Activated CD4-positive, alpha-beta T cell treated with anti-CD3 and anti-CD28 coated beads for 1 hour (primary cell): ENCODE measurements at regions not wholly inside any gene's neighbourhood (a gene's known extent, or its start where the extent isn't known, plus 50 kb on each side); places are given as distances from the start of the nearest gene placed in this dataset.
"Not testable (repeated sequence)": the region's sequence is repeated elsewhere in the genome, so short reads cannot be mapped to it uniquely, and the experiment has no call there.

Experiments used
- DNase-seq: peaks from one replicate; pipeline ENCODE4 v3.0.0-alpha.2; 2020

- no peak for DNase-seq
Observed at GRCh38 chr1:224061436-224061835, 52.5 kb upstream of the FBXO28 start.

GRCh38 chr1:224059897-224060427, 53.9 kb upstream of the FBXO28 start:
- no peak for DNase-seq

- DNase-seq: no peak
Observed at GRCh38 chr1:224058303-224058702, 55.6 kb upstream of the FBXO28 start.

GRCh38 chr1:224057461-224058199, 56.3 kb upstream of the FBXO28 start:
- no peak for DNase-seq

DNA sequence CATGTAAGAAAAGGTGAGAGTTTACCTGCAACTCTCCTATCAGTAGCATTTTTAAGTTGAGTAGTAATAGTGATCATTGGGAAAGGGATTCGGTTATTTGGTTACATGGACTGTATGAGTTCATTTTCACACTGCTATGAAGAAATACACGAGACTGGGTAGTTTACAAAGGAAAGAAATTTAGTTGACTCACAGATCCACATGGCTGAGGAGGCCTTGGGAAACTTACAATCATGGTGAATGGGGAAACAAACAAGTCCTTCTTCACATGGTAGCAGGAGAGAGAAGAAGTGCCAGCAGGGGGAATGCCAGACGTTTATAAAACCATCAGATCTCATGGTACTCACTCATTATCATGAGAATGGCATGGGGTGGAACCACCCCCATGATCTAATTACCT, 59.3 kb upstream of the FBXO28 start:
- no peak for DNase-seq

DNA sequence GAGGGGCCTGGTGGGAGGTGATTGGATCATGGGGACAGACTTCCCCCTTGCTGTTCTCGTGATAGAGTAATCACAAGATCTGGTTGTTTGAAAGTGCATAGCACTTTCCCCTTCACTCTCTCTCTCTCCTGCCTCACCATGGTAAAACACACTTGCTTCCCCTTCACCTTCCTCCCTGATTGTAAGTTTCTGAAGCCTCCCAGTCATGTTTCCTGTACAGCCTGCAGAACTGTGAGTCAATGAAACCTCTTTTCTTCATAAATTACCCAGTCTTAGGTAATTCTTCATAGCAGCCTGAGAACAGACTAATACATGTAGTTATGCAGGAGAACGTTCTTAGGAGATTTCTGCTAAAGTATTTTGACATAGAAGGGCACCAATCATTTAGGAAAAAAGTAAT, 59.9 kb upstream of the FBXO28 start:
- DNase-seq: no peak

DNA sequence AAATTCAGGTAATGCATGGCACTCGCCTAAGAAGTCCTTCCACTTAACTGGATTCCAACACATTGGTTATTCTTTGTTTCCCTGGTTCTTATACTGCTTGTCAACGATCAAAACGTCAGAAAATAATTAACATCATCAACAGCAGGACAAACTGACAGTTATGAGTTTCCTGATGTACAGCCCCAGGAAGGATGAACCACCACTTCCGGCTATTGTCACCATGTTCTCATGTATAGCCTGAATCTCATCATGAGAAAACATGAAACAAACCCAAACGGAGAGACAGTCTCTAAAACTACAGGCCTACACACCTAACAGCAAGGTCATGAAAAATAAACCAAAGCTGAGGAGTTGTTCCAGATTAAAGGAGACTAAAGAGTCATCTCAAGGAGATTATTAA, 60.5 kb upstream of the FBXO28 start:
- no peak for DNase-seq

DNA sequence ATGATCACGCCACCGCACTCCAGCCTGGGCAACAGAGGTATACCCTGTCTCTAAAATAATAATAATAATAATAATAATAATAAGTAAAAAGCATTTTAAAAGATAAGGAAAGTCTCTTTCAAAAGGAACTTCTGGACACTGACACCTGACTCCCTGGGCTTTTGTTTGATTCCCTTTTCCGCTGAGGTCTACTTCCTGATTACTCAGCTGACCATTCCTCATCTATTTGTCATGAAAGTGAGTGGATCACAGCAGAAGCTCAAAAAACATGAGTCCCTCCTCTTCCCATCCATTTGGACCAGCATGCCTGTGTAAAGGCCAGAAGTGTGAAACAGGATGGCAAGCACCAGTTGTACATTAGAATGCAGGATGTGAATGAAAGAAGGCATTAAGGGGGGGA, 61.1 kb upstream of the FBXO28 start:
- DNase-seq: no peak

- DNase-seq: not testable (repeated sequence)
Observed at GRCh38 chr1:224051782-224052181, 62.1 kb upstream of the FBXO28 start.

- no peak for DNase-seq
Observed at GRCh38 chr1:224051086-224051406, 62.9 kb upstream of the FBXO28 start.

DNA sequence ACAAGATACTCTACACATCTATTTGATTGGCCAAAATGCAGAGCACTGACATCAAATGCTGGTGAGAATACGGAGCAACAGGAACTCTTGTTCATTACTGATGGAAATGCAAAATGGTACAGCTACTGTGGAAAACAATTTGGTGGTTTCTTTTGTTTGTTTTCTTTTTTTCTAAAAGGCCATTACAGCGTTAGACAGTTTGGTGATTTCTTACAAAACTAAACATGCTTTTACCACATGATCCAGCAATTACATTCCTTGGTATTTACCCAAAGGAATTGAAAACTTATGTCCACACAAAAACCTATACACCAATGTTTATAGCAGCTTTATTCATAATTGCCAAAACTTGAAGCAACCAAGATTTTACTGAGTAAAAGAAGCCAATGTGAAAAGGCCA, 66.4 kb upstream of the FBXO28 start:
- DNase-seq: no peak

- DNase-seq: no peak
Observed at GRCh38 chr1:224045556-224045955, 68.4 kb upstream of the FBXO28 start.

GRCh38 chr1:224044420-224044819, 69.5 kb upstream of the FBXO28 start:
- no peak for DNase-seq

- no peak for DNase-seq
Observed at GRCh38 chr1:224042557-224043118, 71.3 kb upstream of the FBXO28 start.

DNA sequence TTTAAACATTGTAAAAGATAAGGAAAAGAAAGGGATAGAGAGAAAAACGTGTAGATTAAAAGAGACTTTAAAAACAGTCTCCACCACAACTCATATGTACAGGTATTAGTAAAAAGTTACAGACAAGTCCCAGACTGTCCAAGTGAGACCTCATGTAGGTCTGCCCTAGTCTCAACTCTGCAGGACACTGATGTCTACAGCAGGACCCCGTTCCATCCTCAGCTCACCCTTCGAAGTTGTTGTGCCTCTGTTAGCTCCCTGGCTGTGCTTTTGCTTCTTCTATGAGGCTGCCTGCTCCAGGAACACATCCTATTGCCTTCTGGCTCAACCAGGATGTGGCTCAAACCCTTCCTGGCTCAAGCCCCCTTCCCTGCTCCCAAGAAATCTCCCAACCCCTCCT, 72.9 kb upstream of the FBXO28 start:
- DNase-seq: no peak

- not testable (repeated sequence) for DNase-seq
Observed at GRCh38 chr1:224040423-224040822, 73.5 kb upstream of the FBXO28 start.

GRCh38 chr1:224040006-224040405, 73.9 kb upstream of the FBXO28 start:
- not testable (repeated sequence) for DNase-seq

- not testable (repeated sequence) for DNase-seq
Observed at GRCh38 chr1:224038832-224039231, 75.1 kb upstream of the FBXO28 start.

GRCh38 chr1:224037362-224037761, 76.5 kb upstream of the FBXO28 start:
- not testable (repeated sequence) for DNase-seq

DNA sequence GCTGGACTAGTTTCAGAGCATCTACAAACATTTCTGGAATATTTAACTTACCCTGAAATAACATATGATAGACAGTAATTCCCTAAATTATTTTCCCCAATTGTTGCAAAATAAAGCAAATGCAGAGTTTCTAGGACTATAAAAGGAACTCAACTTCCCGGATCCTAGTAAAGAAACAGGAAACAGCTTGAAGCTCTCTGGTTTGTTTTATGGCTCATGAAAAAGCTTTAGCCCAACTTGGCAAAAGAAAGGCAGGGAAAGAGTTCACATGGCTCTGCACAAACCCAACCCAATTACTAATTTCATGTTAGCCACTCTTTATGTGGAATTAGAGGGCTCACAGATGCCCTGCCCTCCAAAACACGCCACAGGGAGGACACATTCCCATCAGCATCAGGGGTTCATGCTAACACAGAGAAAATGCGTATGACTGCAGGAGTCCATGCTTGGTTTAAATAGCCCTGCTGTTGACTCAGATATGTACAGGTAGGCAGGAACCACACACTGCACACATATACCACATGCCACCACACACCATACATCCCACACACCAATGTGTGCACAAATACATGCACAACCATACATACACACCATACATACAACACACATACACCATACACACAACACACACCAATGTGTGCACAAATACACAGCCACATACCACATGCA, 81.2 kb upstream of the FBXO28 start:
- not testable (repeated sequence) for DNase-seq

- not testable (repeated sequence) for DNase-seq
Observed at GRCh38 chr1:224031986-224032385, 81.9 kb upstream of the FBXO28 start.

GRCh38 chr1:224030257-224030656, 83.7 kb upstream of the FBXO28 start:
- DNase-seq: not testable (repeated sequence)

GRCh38 chr1:224029286-224030025, 84.5 kb upstream of the FBXO28 start:
- DNase-seq: not testable (repeated sequence)
